LNCAP (cell line): ENCODE measurements at regions not wholly inside any gene's neighbourhood (a gene's known extent, or its start where the extent isn't known, plus 50 kb on each side); places are given as distances from the start of the nearest gene placed in this dataset.

ENCODE experiments used
- TF ChIP-seq, protein P1 (sequence below): fragments of 450-650 bp; IDR thresholded peaks from 2 replicates; pipeline ENCODE4 v1.5.1; 2017; ENCODE audit warnings: mild to moderate bottlenecking

DNA sequence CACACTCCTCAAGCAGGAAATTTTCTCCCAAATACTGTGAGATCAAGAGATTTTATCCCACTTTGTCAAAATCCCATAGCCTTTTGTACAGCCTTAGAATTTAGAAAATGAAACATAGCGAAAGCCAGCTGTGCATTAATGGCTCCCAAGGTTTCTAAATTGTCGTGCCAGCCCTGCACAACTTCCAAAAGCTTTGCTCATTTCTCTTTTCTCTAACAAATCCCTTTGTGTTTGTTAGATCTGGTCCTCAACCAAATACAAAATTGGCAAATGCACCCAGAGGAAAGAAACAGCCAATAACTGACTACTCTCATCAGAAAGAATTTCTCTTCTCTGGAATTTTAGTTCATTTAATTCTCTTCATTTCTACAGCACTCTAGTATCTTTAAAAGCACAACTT lies 361.1 kb downstream of the INSIG2 start:
- TF ChIP-seq, protein P1, sequence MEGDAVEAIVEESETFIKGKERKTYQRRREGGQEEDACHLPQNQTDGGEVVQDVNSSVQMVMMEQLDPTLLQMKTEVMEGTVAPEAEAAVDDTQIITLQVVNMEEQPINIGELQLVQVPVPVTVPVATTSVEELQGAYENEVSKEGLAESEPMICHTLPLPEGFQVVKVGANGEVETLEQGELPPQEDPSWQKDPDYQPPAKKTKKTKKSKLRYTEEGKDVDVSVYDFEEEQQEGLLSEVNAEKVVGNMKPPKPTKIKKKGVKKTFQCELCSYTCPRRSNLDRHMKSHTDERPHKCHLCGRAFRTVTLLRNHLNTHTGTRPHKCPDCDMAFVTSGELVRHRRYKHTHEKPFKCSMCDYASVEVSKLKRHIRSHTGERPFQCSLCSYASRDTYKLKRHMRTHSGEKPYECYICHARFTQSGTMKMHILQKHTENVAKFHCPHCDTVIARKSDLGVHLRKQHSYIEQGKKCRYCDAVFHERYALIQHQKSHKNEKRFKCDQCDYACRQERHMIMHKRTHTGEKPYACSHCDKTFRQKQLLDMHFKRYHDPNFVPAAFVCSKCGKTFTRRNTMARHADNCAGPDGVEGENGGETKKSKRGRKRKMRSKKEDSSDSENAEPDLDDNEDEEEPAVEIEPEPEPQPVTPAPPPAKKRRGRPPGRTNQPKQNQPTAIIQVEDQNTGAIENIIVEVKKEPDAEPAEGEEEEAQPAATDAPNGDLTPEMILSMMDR, result no peak

DNA sequence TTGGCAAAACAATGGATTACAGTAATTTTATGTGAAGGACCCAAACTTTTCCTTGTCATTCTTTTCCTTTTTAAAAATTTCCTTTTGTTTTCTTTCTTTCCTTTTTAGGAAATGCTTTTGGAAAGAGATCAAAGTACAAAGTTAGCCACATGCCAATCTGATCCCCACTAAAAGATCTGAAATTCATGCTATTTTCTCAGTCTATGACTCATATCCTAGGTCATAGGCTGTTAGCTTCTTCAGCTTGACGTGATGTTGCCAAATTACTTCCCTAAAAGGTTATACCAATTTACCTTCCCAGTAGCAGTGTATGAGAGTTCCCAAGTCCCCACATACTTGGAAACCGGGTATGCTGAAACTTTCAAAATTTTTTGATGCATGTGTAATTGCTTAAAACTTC lies 355.3 kb downstream of the INSIG2 start:
- TF ChIP-seq, protein P1, result no peak

DNA sequence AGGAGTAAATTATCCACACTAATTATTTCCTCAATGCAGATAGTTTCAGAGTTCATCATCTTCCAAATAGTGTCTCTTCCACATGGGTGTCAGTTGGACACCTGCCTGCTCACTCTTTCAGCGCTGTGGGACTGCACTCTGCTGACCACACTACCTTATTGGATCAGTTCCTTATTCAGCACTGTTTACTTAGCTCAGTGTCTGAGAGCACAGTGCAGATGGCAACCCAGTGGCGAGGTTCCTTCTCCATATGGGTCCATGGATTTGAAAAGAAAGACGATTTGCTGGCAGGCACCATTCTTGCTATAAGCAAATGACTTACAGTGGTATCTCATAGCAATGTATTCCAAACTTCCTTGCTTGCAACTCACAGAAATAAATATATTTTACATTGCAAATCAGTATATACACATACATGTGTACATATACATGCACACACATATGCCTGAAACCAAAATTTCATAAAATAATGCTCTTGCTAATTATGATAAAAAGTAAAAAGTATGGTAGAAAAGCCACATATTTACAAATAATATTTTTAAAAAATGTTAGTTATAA lies 354.8 kb downstream of the INSIG2 start:
- TF ChIP-seq, protein P1, result no peak

DNA sequence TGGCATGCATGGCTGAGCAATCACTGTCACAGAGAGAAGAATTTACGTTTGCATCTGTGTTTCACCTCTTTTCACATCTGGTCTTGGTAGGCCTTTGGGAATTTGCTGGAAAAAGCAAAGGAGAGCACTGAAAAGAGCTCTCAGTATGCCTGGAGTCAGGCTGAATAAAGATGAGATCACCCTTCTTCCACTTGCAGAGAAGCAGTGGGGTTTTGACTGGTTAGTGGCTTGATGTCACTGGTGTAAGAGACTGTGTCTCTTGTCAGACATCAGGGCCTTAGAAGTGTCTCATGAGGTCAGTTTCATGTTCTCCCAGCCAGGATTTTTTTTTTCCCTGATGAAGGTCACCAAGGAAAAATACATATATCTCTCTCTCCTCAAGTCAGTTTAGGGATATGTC lies 353.8 kb downstream of the INSIG2 start:
- TF ChIP-seq, protein P1, result no peak

DNA sequence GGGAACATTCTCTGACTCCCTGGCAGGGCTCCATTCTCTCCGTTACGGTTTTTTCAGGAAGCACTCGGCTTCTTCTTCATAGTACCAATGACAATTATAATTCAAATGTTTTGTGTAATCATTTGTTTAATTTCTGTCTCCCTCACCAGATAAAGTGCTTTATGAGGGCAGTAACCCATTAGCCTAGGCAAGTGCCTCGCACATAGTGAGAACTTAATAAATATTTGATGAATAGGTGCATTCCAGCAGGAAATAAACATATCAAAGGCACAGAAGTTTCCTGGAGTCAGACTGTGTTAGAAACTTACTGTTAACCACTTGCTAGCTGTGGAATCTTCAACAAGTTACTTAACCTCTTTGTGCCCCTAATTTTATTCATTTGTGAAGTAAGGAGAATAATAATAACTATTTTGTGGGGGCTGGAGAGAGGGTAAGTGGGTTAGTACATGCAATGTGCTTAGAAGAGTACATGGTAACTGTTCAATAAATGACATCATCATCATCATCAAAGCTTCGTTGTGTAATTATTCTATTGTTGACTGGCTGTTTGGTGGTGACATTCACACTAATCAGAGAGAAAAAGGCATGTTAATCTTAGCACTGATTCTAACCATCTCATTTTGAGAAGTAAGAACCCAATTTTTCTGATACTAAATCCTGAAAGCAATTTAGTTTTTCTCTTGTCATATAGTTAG lies 352.3 kb downstream of the INSIG2 start:
- TF ChIP-seq, protein P1, result no peak

DNA sequence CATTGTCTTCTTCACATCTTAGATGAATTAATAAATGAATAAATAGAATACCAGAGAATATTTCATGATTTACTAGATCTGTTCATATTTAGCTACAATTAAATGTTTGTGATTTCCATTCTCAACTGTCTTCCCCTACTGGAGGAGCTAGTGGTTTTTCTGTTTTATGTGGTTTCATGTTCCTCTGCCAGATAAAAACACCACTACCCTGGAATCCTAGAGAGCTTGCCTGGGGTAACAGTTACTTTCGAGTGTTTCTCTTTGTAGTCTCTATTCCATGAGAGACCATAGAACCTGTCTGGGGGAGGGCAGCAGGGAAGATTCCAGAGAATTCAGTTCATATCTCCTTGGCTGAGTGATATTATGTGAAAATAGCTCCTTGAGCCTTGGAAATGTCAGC lies 349.2 kb downstream of the INSIG2 start:
- TF ChIP-seq, protein P1, result no peak

DNA sequence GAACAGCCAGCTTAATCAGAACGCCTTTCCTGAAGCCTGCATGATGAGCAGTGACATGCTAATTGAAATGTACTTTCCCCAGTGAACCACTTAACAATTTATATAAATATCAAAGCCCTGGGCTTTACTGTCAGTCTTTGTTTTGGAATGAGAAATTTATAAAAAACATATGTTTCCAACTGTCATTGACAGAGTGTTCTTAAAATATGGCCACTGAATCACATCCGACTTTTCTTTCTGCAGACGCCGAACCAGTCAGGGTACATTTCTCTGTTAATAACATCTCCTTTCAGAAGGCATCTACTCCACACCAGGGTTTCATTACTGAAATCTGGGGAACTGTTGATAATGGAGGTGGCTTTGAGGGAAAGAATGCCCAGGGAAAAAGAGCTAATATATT lies 343.7 kb downstream of the INSIG2 start:
- TF ChIP-seq, protein P1, result no peak

DNA sequence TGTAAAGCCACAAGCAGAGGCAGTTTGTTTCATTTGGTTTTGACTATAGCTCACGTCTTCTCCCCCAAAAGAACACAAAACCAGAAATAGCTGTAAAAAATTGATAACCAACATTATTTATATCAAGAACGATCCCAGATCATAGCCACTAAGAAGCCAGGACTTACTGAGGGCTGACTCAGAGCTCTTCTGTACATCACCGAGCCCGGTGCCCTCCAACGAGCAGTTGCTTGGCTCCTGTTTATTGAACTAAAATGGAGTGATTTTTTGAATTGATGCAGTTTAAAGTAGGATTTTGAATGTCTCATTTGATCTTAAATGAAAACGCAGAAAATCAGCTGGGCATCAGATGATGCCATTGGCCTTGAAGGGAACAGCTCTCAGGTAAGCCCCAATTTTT lies 343.3 kb downstream of the INSIG2 start:
- TF ChIP-seq, protein P1, result no peak
